Stomach (tissue), 8 donors: ENCODE measurements at regions not wholly inside any gene's neighbourhood (a gene's known extent, or its start where the extent isn't known, plus 50 kb on each side); places are given as distances from the start of the nearest gene placed in this dataset.
A peak's percentile ranks its signal among the peaks of the same experiment; 100 is the strongest.

Experiments
- DNase-seq, 2 donors: peaks; one replicate each; pipeline versions ENCODE4 v3.0.0 to v3.0.0-alpha.2; 2013 to 2019
- H3K27ac ChIP-seq, 5 donors: fragments of 200-600 bp in 4 of 5; sonication (generic) in 4 of 5; one replicate each; pipeline ENCODE4 v1.5.1; 2013 to 2019; ENCODE audit warnings: mild to moderate bottlenecking in 1 of 5, moderate library complexity in 1 of 5
- H3K27me3 ChIP-seq, 3 donors: fragments of 200-600 bp; sonication (generic); one replicate each; pipeline ENCODE4 v1.5.1; 2017 to 2019; ENCODE audit warnings: mixed run types in 1 of 3
- H3K36me3 ChIP-seq, 4 donors: fragments of 200-600 bp; sonication (generic); 1 replicate in 3 of 4; 2 replicates in 1 of 4; pipeline ENCODE4 v1.5.1; 2016 to 2019
- H3K4me1 ChIP-seq, 4 donors: fragments of 200-600 bp; sonication (generic); one replicate each; pipeline ENCODE4 v1.5.1; 2016 to 2019
- H3K4me3 ChIP-seq, 4 donors: fragments of 200-600 bp; sonication (generic) in 3 of 4; one replicate each; pipeline ENCODE4 v1.5.1; 2016 to 2019; ENCODE audit warnings: mild to moderate bottlenecking in 1 of 4
- H3K9me3 ChIP-seq, 4 donors: fragments of 200-600 bp; sonication (generic); one replicate each; pipeline ENCODE4 v1.5.1; 2016 to 2019
- EP300 ChIP-seq: sonication (generic); formaldehyde crosslinking; IDR thresholded peaks from one replicate; pipeline ENCODE4 v1.6.1; 2017; ENCODE audit warnings: antibody characterized with exemption
- POLR2A ChIP-seq, 4 donors: fragments of 450-650 bp; IDR thresholded peaks; one replicate each; pipeline ENCODE4 v1.6.1; 2016; ENCODE audit warnings: antibody characterized with exemption in 4 of 4, control low read depth in 2 of 4, mild to moderate bottlenecking in 1 of 4, moderate library complexity in 1 of 4
- POLR2AphosphoS5 ChIP-seq, 3 donors: sonication (generic); formaldehyde crosslinking; IDR thresholded peaks; one replicate each; pipeline ENCODE4 v1.6.1; 2016; ENCODE audit warnings: antibody characterized with exemption in 3 of 3
- WGBS, 5 donors: extraction: QIAGEN DNeasy Blood & Tissue Kit in 3 of 5; methylation state at CpG; one replicate each; pipeline versions ENCODE4 v1.1.5 to v1.1.7; 2013 to 2018; 5-methylcytosine and 5-hydroxymethylcytosine counted together
- intact Hi-C: fragments of 100-400 bp; cut with DNase I; formaldehyde crosslinking; loops from one replicate; pipeline ENCODE4 v1.15.1; 2023; ENCODE audit warnings: low total_unique reads
- TF ChIP-seq, protein P1 (sequence below), 7 experiments: fragments of 450-650 bp in 4 of 7; fragments of 200-600 bp in 3 of 7; sonication (generic) in 3 of 7; IDR thresholded peaks; one replicate each; pipeline ENCODE4 v1.5.1; 2016 to 2019; ENCODE audit warnings: antibody characterized with exemption in 7 of 7, control low read depth in 2 of 7, mild to moderate bottlenecking in 1 of 7
- donor health status: healthy with polysubstance abuse.
- donor health status: Bipolar disorder and iron deficiency.
- donor health status: healthy.

DNA sequence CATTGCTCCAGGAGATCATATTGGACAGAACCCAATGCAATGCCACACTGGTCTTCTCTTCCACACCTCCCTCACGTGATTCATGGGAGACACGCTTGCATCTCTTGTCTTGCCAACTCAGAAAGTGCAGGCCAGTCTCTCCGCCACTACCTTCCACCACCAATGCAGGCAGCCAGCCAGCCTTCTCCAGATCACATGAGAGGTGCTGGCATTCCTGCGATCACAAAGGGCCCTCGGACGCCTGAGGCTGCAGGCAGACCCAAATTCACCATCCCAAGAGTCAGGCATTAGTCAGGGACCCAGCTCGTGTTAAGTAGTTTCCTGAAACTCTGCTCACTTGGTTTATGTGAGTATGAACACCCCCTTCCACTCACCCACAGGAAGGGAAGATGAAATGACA, 437.0 kb upstream of the ETAA1 start:
- Histone ChIP-seq H3K27me3 (no peaks in the 10 kb centered on the region), H3K4me1 (peaks cover 0 to 5% (median 0%) of the 10 kb centered on the region in 4 donors), H3K4me3 (no peak overlapping the region), H3K9me3 (no peaks in the 10 kb centered on the region), H3K27ac (no peak overlapping the region), H3K36me3 (no peaks in the 10 kb centered on the region)
- intact Hi-C loops = no loop called here
- 73 to 90% (median 78%) methylated on average over 7 of the region's 7 CpGs for WGBS, 5 donors
- DNase-seq = no peak
- TF ChIP-seq EP300 (no peak), POLR2A (IDR thresholded peaks at IDR 0.05) (no peak), POLR2AphosphoS5 (IDR thresholded peaks at IDR 0.05) (no peak)
- TF ChIP-seq, protein P1, sequence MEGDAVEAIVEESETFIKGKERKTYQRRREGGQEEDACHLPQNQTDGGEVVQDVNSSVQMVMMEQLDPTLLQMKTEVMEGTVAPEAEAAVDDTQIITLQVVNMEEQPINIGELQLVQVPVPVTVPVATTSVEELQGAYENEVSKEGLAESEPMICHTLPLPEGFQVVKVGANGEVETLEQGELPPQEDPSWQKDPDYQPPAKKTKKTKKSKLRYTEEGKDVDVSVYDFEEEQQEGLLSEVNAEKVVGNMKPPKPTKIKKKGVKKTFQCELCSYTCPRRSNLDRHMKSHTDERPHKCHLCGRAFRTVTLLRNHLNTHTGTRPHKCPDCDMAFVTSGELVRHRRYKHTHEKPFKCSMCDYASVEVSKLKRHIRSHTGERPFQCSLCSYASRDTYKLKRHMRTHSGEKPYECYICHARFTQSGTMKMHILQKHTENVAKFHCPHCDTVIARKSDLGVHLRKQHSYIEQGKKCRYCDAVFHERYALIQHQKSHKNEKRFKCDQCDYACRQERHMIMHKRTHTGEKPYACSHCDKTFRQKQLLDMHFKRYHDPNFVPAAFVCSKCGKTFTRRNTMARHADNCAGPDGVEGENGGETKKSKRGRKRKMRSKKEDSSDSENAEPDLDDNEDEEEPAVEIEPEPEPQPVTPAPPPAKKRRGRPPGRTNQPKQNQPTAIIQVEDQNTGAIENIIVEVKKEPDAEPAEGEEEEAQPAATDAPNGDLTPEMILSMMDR (IDR thresholded peaks at IDR 0.05) = no peak

DNA sequence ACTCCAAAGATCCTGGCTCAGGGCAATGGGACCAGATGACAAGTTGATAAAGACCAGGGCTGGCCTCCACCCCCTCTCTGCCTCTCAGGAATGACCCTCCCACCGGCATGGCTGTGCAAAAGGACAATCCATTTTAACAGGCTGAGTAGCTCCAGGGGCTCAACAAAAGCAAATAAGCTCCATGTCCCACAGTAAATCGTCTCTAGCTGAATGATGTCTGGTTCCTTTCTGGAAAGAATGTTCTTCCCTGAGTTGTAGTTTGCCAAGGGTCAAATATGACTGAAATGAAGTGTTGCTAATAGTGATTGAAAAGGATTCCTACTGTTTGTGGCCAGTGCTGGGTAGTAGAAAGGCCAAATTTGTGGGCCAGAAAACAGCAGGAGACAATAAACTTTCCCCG, 434.4 kb upstream of the ETAA1 start:
- TF ChIP-seq EP300 = no peak
- peak in 1 of 3 donors; percentile 61 for TF ChIP-seq POLR2AphosphoS5 (IDR thresholded peaks at IDR 0.05)
- intact Hi-C loops = no loop called here
- no peaks in the 10 kb centered on the region for H3K36me3 ChIP-seq
- no peak overlapping the region for H3K4me3 ChIP-seq
- H3K27ac ChIP-seq = peak overlapping the region in 2 of 5 donors; percentile 8 to 52
- peak in 1 of 2 donors; percentile 53 for DNase-seq
- no peaks in the 10 kb centered on the region for H3K9me3 ChIP-seq
- WGBS, 5 donors = 32 to 68% (median 61%) methylated on average over 3 of the region's 3 CpGs
- H3K27me3 ChIP-seq = no peaks in the 10 kb centered on the region
- peaks cover 0 to 14% (median 4%) of the 10 kb centered on the region in 4 donors for H3K4me1 ChIP-seq

DNA sequence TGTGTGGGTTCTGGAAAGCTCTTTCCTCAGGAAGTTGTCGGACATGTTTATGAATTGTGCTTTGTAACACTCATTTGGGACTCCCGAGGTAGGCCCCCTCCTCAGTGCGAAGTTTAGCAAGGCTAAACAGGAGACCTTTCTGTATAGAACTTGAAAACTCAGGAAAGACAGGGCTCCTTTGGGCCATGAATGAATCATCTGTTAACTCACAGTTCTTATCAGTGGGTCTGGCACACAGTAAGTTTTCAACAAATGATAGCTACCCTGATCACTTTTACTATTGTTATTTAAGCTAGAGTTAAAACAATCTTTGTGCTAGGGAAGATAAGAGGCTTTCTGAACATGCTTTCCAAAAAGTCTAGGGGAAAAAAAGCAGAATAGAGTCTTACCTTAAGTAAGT, 430.5 kb upstream of the ETAA1 start:
- H3K27ac ChIP-seq = no peak overlapping the region
- WGBS, 5 donors = 30 to 48% (median 38%) methylated on average over 3 of the region's 3 CpGs
- H3K36me3 ChIP-seq = no peaks in the 10 kb centered on the region
- no peaks in the 10 kb centered on the region for H3K27me3 ChIP-seq
- H3K4me1 ChIP-seq = peaks cover 0 to 17% (median 5%) of the 10 kb centered on the region in 4 donors
- intact Hi-C loops = no loop called here
- TF ChIP-seq POLR2AphosphoS5 (IDR thresholded peaks at IDR 0.05) (no peak), EP300 (no peak), POLR2A (IDR thresholded peaks at IDR 0.05) (no peak)
- TF ChIP-seq, protein P1 (IDR thresholded peaks at IDR 0.05) = no peak
- no peaks in the 10 kb centered on the region for H3K9me3 ChIP-seq
- no peak overlapping the region for H3K4me3 ChIP-seq
- DNase-seq = no peak

DNA sequence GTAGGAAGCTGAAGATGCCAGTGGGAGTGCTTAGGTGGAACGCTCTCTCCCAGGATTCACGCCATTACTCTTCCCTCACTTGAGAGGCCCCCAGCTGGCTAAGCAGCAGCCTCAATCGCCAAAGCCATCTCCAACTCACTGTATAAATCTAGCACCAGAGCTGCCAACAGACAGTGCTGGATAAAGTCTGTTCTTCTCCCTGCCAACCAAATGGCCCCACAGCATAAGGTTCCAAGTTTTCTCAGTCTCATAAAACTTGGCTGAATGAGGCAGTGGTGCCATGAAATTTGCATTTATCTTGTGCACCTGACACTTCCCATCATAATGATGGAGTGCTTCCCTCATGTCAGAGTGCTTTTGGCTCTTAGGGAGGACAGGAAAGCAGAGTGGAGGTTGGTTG, 428.2 kb upstream of the ETAA1 start:
- H3K36me3 ChIP-seq = no peaks in the 10 kb centered on the region
- no peak overlapping the region for H3K27ac ChIP-seq
- H3K4me3 ChIP-seq = no peak overlapping the region
- intact Hi-C loops = no loop called here
- DNase-seq = no peak
- H3K4me1 ChIP-seq = peaks cover 0 to 17% (median 2%) of the 10 kb centered on the region in 4 donors
- H3K27me3 ChIP-seq = no peaks in the 10 kb centered on the region
- H3K9me3 ChIP-seq = no peaks in the 10 kb centered on the region
- TF ChIP-seq EP300 (no peak), POLR2A (IDR thresholded peaks at IDR 0.05) (no peak), POLR2AphosphoS5 (IDR thresholded peaks at IDR 0.05) (no peak)
- TF ChIP-seq, protein P1 (IDR thresholded peaks at IDR 0.05) = no peak
- 75 to 95% (median 91%) methylated on average over 3 of the region's 3 CpGs for WGBS, 5 donors

DNA sequence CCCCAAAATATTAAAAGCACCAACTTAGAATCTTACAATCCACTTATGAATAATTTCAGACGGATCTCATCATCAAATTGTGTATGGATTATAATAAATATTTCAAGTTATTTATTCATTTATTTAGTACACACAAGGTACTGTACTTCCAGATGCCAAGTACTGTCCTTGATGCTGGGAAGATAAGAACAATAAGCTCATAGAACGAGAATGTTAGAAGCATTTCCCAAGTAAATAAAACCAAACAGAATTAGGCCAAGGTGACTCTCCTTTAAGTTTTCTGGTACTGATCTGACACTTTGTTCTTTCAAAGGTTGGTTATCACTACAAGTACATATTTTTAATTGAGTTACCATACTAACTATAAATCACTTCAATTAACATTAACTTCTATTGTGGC, 416.1 kb upstream of the ETAA1 start:
- Histone ChIP-seq H3K4me1 (no peaks in the 10 kb centered on the region), H3K4me3 (no peak overlapping the region), H3K27ac (no peak overlapping the region), H3K9me3 (no peaks in the 10 kb centered on the region), H3K36me3 (no peaks in the 10 kb centered on the region), H3K27me3 (no peaks in the 10 kb centered on the region)
- 53 to 67% (median 66%) methylated on average over 2 of the region's 2 CpGs for WGBS, 5 donors
- no peak for TF ChIP-seq EP300
- DNase-seq = no peak
- intact Hi-C loops = no loop called here
